GM21825 (cell line): ENCODE measurements at regions not wholly inside any gene's neighbourhood (a gene's known extent, or its start where the extent isn't known, plus 50 kb on each side); places are given as distances from the start of the nearest gene placed in this dataset.
"Not testable (repeated sequence)": the region's sequence is repeated elsewhere in the genome, so short reads cannot be mapped to it uniquely, and the experiment has no call there.

Experiments used
- ATAC-seq: cut with Tn5 transposase; IDR thresholded peaks from one replicate; pipeline ENCODE4 v1.9.1; 2021; ENCODE audit warnings: mild to moderate bottlenecking, moderate library complexity; ENCODE audit not compliant: unreplicated experiment

DNA sequence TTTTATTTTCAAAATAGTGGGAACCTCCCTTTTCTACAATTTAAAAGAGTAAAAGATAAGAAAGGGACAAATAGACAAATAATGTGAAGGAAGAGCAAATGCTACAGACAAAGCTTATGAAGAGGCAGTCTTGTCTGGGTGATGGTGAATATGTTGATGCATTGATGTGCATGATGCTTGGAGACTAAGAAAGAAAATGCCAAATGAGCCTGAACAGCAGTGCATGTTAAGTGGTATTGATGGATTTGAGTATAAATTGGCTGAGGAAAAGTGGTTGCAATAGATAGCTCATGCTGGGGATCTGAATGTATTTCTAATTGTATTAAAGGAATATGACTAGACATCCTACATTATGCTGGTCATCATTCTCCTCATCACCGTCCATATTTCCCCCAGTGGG is 268.6 kb upstream of the ANO5 start:
- no peak for ATAC-seq

DNA sequence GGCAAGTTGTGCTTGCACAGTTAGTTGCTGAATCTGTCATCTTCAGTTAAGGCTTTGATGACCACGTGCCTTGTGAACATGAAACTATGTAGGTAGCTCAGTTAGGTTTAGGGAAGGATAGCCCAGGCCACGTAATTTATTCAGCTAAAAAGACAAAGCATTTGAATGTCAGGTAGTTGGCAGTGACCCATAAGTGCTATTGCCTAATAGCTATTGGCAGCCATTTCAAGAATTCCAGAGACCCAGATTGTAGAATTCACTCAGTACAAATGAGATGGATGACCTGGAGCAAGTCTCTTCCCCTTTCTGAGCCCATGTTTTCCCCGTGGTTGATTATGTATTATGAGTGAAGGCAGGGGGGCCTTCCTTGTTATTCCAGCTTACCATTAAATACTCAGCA is 265.3 kb upstream of the ANO5 start:
- ATAC-seq, result no peak

DNA sequence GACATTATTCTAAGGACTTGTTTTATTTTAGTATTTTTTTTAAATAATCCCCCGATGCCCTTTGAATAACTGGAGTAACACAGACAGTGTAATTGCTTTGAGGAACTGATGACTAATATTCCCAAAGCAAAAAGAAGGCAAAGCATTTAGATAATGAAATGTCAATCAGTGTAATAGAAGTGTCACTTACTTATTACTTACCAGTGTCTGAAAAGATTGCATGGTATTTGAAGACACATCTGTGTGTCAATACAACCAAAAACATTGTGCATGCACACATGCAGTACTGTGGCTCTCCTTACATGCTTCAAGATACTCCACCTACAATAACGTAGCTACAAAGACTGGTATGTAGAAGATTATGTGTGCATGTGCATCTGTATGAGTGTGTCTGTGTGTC is 264.0 kb upstream of the ANO5 start:
- no peak for ATAC-seq

DNA sequence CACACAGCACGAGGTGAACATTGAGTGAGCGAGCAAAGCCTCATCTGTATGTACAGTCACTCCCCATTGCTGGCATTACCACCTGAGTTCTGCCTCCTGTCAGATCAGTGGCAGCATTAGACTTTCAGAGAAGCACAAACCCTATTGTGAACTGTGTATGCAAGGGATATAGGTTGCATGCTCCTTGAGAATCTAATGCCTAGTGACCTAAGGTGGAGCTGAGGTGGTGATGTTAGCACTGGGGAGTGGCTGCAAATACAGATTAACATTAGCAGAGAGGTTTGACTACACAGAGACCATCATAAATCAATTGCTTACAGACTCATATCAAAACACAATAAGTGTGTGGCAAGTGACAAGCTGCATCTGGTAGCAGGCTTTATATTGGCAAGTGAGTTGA is 262.5 kb upstream of the ANO5 start:
- ATAC-seq, result no peak

DNA sequence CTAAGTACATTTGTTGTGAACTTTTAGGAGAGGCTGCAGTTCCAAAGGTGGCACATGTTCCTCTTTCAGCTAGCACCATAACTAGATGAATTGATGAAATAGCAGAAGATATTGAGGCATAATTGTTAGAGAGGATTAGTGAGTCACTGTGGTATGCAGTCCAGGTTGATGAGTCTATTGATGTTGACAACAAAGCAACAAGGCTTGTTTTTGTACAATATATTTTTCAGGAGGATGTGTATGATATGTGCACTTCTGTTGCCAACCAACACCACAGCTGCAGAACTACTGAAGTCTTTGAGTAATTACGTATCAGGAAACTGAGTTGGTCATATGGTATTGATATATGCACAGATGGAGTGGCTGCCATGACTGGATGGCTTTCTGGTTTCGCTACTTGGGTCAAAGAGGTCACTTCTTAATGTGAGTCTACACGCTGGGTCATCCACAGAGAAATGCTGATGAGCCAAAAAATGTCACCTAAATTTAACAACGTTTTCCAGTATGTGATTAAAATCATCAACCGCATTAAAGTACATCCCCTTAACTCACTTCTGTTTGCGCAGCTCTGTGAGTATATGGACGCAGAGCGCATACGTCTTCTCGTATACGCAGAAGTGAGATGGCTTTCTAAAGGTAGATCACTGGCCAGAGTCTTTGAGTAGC is 261.3 kb upstream of the ANO5 start:
- ATAC-seq, result no peak

DNA sequence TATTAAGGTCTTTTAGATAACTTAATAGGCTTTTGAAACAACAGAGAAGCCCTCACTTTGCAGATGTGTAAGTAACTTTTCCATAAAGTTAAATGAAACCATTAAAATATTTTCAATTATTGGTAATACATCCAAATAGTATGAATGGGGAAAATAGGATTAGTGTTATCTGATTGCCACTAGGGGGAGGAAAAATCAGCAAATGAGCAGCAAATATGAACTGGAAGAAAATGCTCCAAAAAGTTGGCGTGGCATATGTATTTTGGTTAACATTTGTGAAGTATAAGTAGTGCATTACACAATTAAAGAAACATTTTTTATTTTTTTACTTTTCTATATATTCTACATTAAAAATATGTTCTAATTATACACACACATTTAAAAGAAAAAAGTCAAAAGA is 259.8 kb upstream of the ANO5 start:
- no peak for ATAC-seq

DNA sequence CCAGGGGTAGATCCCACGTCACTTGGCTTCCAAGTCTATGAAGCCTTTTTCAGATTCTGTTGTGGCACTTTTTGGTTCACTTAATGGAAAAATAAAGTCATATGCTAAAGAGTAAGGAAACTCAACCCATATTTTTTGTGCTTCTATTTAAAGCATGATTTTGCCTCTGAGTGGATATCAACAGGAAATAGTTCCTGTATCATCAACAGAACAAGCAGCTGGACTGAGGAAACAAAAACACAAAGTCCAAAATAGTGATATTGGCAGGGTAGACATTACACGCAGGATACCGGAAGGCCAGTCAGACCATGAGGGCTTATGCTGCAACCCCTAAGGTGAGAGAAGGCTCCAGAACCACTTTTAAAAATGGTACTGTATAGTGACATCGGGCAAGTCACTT is 248.3 kb upstream of the ANO5 start:
- no peak for ATAC-seq

DNA sequence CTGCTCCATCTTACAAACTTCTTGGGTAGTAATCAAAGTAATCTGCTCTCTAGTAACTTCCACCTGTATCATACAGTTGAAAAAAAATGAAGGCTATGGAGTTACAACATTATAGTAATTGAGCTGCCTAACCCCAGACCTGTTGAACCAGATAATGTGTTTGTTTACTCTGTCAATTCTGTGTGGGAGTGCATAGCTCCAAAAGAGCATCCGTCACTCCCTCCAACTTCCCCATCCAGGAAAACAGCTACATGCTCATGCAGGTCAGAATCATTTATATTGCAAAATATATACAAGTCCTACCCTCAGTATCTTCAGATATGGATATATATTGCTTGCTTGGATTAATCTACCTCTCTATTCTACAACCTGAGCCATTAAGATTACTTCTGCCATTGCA is 244.0 kb upstream of the ANO5 start:
- ATAC-seq, result no peak

DNA sequence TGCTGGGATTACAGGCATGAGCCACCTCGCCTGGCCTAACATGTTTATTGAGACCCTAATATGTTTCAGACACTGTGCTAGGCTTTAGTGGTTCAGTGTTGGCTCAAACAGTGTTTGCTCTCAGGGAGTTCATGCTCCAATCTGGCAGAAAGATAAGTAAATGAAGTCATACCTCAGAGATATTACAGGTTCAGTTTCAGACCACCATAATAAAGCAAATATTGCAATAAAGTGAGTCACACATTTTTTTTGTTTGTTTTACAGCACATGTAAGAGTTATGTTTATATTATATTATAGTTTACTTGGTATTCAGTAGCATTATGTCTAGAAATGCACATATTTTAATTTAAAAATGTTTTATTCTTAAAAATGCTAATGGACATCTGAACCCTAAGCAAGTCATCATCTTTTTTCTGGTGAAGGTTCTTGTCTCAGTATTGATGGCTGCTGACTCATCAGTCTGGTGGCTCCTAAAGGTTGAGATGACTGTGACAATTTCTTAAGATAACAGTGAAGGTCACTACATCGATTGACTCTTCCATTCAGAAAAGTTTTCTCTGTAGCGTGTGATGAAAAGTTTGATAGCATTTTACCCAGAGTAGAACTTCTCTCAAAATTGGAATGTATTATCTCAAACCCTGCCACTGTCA is 243.0 kb upstream of the ANO5 start:
- ATAC-seq, result no peak

DNA sequence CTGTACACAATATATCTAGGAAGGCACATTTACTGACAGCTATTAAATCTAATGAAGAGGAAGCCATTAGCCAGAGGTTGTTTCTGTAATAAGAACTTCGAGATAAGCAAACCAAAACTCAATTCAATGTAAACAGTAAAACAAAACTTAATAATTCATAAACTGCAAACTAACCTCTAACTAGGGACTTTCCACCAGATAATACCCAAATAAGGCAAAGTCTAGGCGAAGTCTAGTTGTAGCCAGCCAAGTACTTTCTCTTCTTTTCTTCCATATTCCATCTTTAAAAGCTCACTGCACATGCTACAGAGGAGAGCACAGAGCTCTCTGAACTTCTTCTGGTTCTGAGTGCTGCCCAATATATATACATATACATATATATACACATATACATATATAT is 229.9 kb upstream of the ANO5 start:
- ATAC-seq, result no peak

DNA sequence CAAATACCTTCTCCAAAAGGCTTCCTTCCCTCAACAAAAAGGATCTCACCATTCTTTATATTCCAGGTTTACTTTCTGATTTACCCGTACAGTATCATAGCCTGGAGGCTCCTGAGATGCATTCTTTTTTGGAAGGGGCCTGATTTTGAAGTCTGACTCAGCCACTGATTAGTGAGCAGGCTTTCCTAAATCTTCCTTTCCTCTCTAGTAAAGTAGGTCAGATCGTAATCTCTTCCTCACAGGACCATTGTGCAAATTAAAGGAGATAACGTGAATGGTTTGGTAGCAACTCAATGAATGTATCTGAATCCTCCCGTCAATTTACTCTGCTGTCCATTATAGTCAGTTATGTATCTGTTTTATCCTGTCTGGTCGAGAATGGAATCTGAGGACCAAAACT is 227.7 kb upstream of the ANO5 start:
- no peak for ATAC-seq

DNA sequence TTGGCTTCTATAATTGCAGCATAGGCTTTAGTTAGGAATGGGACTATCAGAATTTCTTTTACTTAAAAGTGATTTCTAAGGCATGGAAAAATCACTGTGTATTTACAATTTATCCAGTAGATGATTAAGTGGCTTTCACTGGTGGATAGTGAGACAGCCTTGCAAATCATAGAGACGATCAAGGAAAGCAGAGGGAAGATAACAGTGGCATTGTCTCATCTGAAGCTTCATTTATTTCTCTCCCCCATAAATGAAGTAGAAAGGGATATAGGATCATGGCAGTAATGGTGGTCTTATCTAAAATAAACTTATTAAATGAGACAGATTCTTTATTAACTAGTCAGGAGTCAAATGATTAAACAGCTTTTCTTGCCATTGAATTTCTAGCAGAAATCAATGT is 224.2 kb upstream of the ANO5 start:
- ATAC-seq, result no peak

DNA sequence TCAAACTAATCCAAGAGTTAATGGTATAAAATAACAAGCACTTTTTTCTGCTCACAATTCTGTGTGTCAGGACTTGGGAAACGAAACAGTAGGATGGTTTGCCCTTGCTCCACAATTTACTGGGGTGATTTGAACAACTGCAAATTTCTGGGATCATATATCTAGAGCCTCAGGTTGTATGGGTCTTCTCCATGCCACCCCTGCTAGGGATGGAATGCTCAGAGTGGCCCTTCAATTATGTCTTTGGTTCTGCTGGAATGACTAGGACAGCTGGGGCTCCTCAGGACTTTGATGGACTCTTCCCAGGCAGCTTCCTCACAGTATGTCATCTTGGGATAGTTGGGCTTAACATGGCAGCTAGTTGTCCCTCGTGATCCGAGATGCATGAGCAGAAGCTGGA is 223.0 kb upstream of the ANO5 start:
- no peak for ATAC-seq

DNA sequence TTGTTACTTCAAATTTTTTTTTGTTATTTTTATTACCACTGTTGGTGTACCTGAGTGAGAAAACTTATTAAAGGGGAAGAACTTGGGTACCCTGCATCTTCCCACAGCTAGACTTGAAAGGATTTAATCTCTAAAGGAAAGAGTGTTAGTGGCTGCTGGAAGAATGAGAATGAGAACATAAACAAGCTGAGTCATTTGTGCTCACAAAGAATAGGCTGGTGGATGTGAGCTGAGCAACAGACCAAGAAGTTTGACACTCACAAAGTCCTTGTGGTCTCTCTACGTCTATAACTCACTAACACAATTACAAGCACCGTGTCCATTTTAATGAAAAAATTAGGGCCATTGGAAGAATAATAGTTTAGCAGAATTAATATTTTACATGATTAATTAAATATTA is 217.6 kb upstream of the ANO5 start:
- no peak for ATAC-seq

DNA sequence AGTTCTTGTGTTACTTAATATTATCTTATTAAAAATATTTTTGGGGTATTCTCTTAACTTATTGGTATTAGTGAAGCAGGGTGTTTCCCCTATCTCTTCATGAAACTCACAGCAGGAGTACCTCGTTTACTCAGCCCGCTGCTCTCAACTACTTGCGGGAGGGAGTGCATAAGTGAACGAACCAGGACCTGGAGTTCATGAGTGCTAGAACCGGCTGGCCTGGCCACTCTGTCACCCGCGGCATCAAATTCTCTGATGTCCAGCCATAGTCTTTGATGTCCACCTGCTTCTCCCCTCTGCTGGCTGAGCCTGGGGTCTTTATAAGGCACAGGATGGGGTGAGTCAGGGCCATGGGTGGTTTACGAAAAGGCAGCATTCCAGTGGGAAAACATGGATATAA is 216.7 kb upstream of the ANO5 start:
- no peak for ATAC-seq

DNA sequence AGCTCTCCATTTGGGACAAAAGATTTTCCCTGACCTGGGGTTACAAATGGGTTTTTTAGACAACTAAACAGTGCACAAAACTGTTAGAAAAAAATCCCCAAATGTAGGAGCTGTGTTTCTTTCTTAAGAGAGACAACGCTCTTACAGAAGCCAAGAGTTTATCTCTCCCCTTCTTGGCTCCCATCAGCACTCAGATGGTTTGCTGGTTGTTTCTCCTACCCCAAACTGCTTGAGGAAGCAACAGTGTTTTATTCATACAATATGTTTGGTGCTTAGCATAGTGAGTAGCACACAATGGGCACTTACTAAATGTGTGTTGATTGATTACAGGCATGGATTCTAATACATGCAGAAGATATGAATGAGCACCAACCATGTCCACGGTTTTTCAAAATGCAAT is 209.5 kb upstream of the ANO5 start:
- ATAC-seq, result no peak

DNA sequence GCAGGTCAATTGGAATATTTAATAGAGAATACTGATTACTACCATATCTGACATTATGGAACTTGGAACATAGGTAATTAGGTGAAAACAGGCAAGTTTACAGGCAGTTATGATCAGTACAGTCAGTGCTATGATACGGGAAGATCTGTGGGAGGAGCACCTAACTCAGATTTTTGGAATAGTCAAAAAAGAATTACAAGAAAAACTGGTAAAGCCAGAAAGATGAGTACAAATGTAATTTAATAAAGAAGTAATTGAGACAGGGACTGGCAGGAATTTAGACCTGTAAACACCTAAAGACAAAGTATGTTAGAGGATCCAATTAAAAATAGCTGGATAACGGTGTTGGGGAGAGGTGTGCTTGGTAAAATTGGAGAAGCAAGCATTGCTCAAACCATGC is 206.5 kb upstream of the ANO5 start:
- ATAC-seq, result no peak

DNA sequence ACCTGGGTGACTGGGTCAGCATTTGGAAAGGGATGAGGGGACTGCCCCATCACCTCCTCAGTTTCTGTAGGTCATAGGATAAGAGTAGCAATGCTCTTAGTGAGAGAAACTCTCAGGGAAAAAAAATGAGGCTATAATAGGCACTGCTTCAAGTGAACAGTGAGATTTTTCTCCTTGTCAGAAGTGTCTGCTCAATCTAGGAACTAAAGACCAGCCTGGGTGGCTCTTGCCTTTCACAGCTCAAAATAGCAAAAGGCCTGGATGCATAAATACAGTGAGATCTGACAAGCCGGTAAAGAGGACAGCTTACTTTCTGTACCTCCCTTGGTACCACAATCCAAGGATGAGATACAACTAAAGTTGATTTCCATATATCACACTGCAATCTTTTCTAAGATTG is 205.6 kb upstream of the ANO5 start:
- no peak for ATAC-seq

DNA sequence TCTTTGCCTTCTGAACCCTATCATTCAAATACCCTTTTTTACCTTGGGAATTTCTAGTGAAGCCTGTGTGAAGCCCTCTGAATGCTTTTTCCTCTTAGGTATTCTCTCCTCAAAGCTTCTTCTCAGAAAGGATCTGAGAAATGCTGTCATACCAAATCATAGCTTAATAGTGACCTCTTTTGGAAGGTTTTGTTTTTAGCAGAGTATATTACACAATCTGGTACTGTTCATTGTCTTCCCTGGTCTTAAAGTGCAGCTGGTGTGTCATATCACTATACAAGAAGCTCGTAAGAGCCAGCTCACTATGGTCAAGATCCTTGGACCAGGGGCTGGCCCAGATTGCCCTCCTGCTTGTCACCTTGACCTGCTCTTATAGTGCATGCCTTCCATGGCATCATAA is 204.4 kb upstream of the ANO5 start:
- no peak for ATAC-seq

DNA sequence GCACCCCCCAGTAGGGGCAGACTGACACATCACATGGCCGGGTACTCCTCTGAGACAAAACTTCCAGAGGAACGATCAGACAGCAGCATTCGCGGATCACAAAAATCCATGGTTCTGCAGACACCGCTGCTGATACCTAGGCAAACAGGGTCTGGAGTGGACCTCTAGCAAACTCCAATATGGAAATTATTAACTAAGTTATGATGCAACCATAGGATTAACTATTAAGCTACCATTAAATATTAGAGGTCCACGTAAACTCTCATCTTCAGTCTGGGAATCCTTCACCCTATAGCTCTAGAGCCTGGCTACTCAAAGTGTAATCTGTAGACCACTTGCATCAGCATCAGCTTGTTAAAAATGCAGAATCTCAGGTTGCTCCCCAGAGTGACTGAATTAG is 191.1 kb upstream of the ANO5 start:
- not testable (repeated sequence) for ATAC-seq

DNA sequence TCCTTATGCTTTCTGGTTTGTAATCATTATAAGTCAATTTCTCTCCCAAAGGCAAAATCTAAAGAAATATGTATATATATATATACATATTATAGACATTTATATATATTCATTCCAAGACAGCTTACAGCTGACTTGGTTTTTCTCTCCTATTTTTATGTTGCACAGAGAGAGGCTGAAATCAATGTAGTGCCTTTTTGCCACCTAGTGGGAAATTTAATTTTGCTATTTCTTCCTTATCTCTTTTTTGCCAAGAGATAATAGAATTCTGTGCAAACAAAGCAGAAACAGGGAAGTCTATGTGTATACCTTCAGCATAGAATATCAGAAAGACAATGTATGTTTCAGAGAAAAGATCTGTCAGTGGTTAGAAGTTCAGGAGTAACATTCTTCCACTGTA is 186.0 kb upstream of the ANO5 start:
- no peak for ATAC-seq

DNA sequence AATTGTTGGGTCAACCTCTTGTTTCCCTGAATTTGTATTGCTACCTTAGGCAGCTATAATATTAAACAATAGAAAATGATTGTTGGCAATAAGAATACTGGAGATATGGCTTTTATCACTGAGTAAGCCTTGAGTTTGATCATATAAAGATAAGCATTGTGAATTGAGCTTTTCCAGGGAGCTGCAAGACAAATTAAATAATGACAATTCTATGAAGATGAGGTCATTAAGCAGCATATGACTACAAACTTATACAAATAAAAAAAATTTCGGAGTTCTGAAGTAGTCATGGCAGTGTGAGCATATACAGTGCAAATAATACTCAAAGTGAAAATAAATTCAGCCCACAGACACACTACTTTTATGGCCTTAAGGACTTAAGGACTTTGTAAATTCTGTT is 161.1 kb upstream of the ANO5 start:
- ATAC-seq, result no peak

DNA sequence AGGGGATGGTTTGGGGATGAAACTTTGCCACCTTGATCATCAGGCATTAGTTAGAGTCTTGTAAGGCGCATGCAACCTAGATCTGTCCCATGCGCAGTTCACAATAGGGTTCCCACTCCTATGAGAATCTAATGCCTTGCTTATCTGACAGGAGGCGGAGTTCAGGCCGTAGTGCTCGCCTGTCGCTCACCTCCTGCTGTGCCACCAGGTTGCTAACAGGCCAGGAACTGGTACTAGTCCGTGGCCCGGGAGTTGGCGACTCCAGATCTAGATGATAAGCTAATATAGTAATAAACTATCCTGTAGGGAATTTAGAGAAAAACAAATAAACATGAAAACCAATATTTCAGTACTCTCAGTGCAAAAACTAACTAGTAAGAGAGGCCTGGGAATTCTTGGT is 155.4 kb upstream of the ANO5 start:
- ATAC-seq, result no peak
